Loucy (cell line): ENCODE measurements at regions not wholly inside any gene's neighbourhood (a gene's known extent, or its start where the extent isn't known, plus 50 kb on each side); places are given as distances from the start of the nearest gene placed in this dataset.

Source experiments
- H2AFZ ChIP-seq: fragments of 200-600 bp; sonication (generic); 2 replicates; pipeline ENCODE4 v1.6.0; 2016; ENCODE audit warnings: antibody characterized with exemption, mild to moderate bottlenecking, low read length, moderate library complexity
- H3F3A ChIP-seq: fragments of 200-600 bp; 2 replicates; pipeline ENCODE4 v1.6.0; 2016; ENCODE audit warnings: antibody characterized with exemption, low read depth, mild to moderate bottlenecking
- H3K27me3 ChIP-seq: fragments of 200-600 bp; sonication (generic); 2 replicates; pipeline ENCODE4 v1.6.1; 2014; ENCODE audit warnings: low read length, mild to moderate bottlenecking; ENCODE audit not compliant: insufficient read depth, poor library complexity, severe bottlenecking
- H3K36me3 ChIP-seq: fragments of 200-600 bp; sonication (generic); 2 replicates; pipeline ENCODE4 v1.6.1; 2016; ENCODE audit warnings: low read length; ENCODE audit not compliant: insufficient read depth
- H3K4me1 ChIP-seq: fragments of 200-600 bp; sonication (generic); 2 replicates; pipeline ENCODE4 v1.5.1; 2014; ENCODE audit warnings: low read length, mild to moderate bottlenecking; ENCODE audit not compliant: insufficient read depth, poor library complexity, severe bottlenecking
- H3K4me2 ChIP-seq: fragments of 200-600 bp; sonication (generic); 2 replicates; pipeline ENCODE4 v1.6.0; 2014; ENCODE audit warnings: antibody characterized with exemption, low read length, low read depth, mild to moderate bottlenecking; ENCODE audit not compliant: poor library complexity, severe bottlenecking
- H3K4me3 ChIP-seq: fragments of 200-600 bp; sonication (generic); 2 replicates; pipeline ENCODE4 v1.5.1; 2014; ENCODE audit warnings: low read length, mild to moderate bottlenecking, mixed read lengths; ENCODE audit not compliant: poor library complexity, severe bottlenecking
- H3K79me2 ChIP-seq: fragments of 200-600 bp; sonication (generic); 2 replicates; pipeline ENCODE4 v1.6.1; 2014; ENCODE audit warnings: low read length; ENCODE audit not compliant: insufficient read depth
- H3K9ac ChIP-seq: fragments of 200-600 bp; sonication (generic); 2 replicates; pipeline ENCODE4 v1.6.0; 2014; ENCODE audit warnings: mild to moderate bottlenecking, low read depth, low read length, moderate library complexity; ENCODE audit not compliant: poor library complexity, severe bottlenecking
- H3K9me2 ChIP-seq: fragments of 200-600 bp; sonication (generic); replicated peaks from 2 replicates; pipeline ENCODE4 v1.6.1; 2016; ENCODE audit warnings: low read depth, low read length, mixed read lengths
- H3K9me3 ChIP-seq: fragments of 200-600 bp; sonication (generic); 2 replicates; pipeline ENCODE4 v1.6.1; 2014; ENCODE audit warnings: mild to moderate bottlenecking, antibody characterized with exemption, low read length, low read depth; ENCODE audit not compliant: insufficient read depth
- H4K20me1 ChIP-seq: fragments of 200-600 bp; sonication (generic); 2 replicates; pipeline ENCODE4 v1.6.0; 2014; ENCODE audit warnings: antibody characterized with exemption, low read length, mild to moderate bottlenecking; ENCODE audit not compliant: insufficient read depth, poor library complexity, severe bottlenecking
- CTCF ChIP-seq: fragments of 200-600 bp; sonication (generic); conservative IDR thresholded peaks from 2 replicates; pipeline ENCODE4 v1.5.1; 2014; ENCODE audit warnings: mild to moderate bottlenecking, antibody characterized with exemption, low read length
- EZH2phosphoT487 ChIP-seq: fragments of 200-600 bp; IDR thresholded peaks from 2 replicates; pipeline ENCODE4 v1.6.1; 2018; ENCODE audit warnings: antibody characterized with exemption, mild to moderate bottlenecking, moderate library complexity, borderline replicate concordance

- Histone ChIP-seq H2AFZ (no peak overlapping the region), H3K36me3 (no peaks in the 10 kb centered on the region), H3K9ac (no peak overlapping the region), H3K9me3 (no peaks in the 10 kb centered on the region), H3F3A (no peaks in the 10 kb centered on the region), H3K27me3 (no peaks in the 10 kb centered on the region), H4K20me1 (no peaks in the 10 kb centered on the region), H3K79me2 (no peaks in the 10 kb centered on the region), H3K9me2 (no peaks in the 10 kb centered on the region), H3K4me1 (no peaks in the 10 kb centered on the region), H3K4me3 (no peak overlapping the region), H3K4me2 (no peak overlapping the region)
- no peak for TF ChIP-seq EZH2phosphoT487
- no peak for TF ChIP-seq CTCF
Measured at GRCh38 chr2:138418453-138418852, 83.1 kb upstream of the SPOPL start.

GRCh38 chr2:138421315-138421970, 80.1 kb upstream of the SPOPL start:
- Histone ChIP-seq H3K9me2 (no peaks in the 10 kb centered on the region), H3K27me3 (no peaks in the 10 kb centered on the region), H2AFZ (no peak overlapping the region), H3K79me2 (no peaks in the 10 kb centered on the region), H3K4me1 (no peaks in the 10 kb centered on the region), H3F3A (no peaks in the 10 kb centered on the region), H3K9me3 (no peaks in the 10 kb centered on the region), H3K4me3 (no peak overlapping the region), H3K36me3 (no peaks in the 10 kb centered on the region), H3K4me2 (no peak overlapping the region), H3K9ac (no peak overlapping the region), H4K20me1 (no peaks in the 10 kb centered on the region)
- no peak for TF ChIP-seq CTCF
- no peak for TF ChIP-seq EZH2phosphoT487

GRCh38 chr2:138421971-138422335, 79.6 kb upstream of the SPOPL start:
- H3K4me2 ChIP-seq: no peak overlapping the region
- H3K4me3 ChIP-seq: no peak overlapping the region
- H3F3A ChIP-seq: no peaks in the 10 kb centered on the region
- H2AFZ ChIP-seq: no peak overlapping the region
- H3K79me2 ChIP-seq: no peaks in the 10 kb centered on the region
- no peaks in the 10 kb centered on the region for H3K9me2 ChIP-seq
- no peaks in the 10 kb centered on the region for H3K4me1 ChIP-seq
- H3K36me3 ChIP-seq: no peaks in the 10 kb centered on the region
- TF ChIP-seq CTCF (no peak), EZH2phosphoT487 (no peak)
- H4K20me1 ChIP-seq: no peaks in the 10 kb centered on the region
- no peaks in the 10 kb centered on the region for H3K27me3 ChIP-seq
- H3K9ac ChIP-seq: no peak overlapping the region
- no peaks in the 10 kb centered on the region for H3K9me3 ChIP-seq
